NB4 (cell line): ENCODE measurements at regions not wholly inside any gene's neighbourhood (a gene's known extent, or its start where the extent isn't known, plus 50 kb on each side); places are given as distances from the start of the nearest gene placed in this dataset.

ENCODE experiments used
- DNase-seq: peaks from one replicate; pipeline ENCODE4 v3.0.0; 2010; ENCODE audit warnings: low read depth
- H3K4me3 ChIP-seq: one replicate; pipeline ENCODE4 v1.5.1; 2011; ENCODE audit warnings: mild to moderate bottlenecking, low read depth, low read length, moderate library complexity
- MAX ChIP-seq: IDR thresholded peaks from 2 replicates; pipeline ENCODE4 v1.6.1; 2011; ENCODE audit warnings: low read depth, low read length
- MYC ChIP-seq: IDR thresholded peaks from 2 replicates; pipeline ENCODE4 v1.6.1; 2011; ENCODE audit warnings: low read depth, low read length
- POLR2A ChIP-seq: IDR thresholded peaks from 2 replicates; pipeline ENCODE4 v1.6.1; 2011; ENCODE audit warnings: mild to moderate bottlenecking; ENCODE audit not compliant: insufficient read length; ENCODE audit errors: extremely low read depth
- TF ChIP-seq, protein P1 (sequence below): IDR thresholded peaks from one replicate; pipeline ENCODE4 v1.5.1; 2012; ENCODE audit warnings: low read depth, low read length

DNA sequence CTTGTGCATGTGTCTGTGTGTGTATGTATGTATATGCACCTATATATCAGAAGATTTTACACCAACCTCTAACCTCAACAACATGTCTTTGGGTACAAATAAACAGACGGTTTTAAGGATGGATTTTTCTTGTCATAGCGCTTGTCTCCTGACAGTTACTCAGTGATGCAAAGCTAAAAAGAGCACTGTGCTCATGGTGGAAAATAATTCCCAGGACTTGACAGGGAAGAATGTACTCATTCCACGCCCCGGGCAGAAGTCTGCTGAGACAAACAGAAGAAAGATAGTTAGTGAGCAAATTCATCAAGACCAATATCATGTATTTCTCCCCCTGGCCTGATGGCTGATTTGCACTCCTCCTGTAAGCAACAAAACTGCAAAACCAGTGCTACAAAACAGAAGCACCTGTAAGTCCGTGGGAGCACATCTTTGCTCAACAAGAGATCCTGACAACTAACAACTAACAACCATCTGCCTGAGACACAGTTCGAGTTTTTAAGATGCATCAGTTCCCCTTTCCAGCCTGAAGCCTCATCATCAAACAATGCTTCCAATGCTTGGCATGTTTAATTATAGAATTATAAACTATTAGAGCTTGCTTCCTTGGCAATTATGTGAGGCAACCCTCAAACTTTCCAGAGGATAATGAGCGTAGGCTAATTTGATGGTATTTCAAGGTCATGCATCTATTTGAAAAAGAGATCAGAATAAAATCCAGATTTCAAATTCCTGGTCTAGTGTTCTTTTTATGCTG lies 812.7 kb upstream of the MIR17HG start:
- no peak for TF ChIP-seq MAX
- TF ChIP-seq POLR2A, result no peak
- no peak for DNase-seq
- H3K4me3 ChIP-seq, result no peak overlapping the region

DNA sequence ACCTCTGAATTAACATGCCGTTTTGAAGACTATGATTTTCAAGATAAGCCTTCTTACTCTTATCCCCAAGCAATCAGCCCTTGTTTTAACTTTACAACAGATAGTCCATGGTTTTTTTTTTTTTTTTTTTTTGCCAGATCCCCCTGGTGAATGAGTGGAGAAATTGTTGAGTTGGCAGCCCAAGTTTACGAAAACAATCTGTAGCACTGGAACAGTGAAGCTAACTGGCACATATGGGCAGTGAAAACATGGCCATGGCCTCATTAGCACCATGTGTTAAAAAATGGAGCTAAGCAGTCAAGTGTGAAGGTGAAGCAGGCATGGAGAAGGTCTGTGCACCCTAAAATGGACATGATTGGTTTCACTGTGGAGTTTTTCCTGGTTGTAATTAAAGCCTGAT lies 812.1 kb upstream of the MIR17HG start:
- no peak overlapping the region for H3K4me3 ChIP-seq
- TF ChIP-seq, protein P1, sequence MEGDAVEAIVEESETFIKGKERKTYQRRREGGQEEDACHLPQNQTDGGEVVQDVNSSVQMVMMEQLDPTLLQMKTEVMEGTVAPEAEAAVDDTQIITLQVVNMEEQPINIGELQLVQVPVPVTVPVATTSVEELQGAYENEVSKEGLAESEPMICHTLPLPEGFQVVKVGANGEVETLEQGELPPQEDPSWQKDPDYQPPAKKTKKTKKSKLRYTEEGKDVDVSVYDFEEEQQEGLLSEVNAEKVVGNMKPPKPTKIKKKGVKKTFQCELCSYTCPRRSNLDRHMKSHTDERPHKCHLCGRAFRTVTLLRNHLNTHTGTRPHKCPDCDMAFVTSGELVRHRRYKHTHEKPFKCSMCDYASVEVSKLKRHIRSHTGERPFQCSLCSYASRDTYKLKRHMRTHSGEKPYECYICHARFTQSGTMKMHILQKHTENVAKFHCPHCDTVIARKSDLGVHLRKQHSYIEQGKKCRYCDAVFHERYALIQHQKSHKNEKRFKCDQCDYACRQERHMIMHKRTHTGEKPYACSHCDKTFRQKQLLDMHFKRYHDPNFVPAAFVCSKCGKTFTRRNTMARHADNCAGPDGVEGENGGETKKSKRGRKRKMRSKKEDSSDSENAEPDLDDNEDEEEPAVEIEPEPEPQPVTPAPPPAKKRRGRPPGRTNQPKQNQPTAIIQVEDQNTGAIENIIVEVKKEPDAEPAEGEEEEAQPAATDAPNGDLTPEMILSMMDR, result no peak
- no peak for TF ChIP-seq MYC
- no peak for TF ChIP-seq MAX
- TF ChIP-seq POLR2A, result no peak
- no peak for DNase-seq

- no peak overlapping the region for H3K4me3 ChIP-seq
- DNase-seq, result no peak
- TF ChIP-seq MAX, result no peak
- TF ChIP-seq POLR2A, result no peak
- no peak for TF ChIP-seq MYC
- TF ChIP-seq, protein P1, result no peak
Measured at GRCh38 chr13:90538063-90538462, 809.4 kb upstream of the MIR17HG start.

- H3K4me3 ChIP-seq, result no peak overlapping the region
- TF ChIP-seq, protein P1, result no peak
- no peak for TF ChIP-seq POLR2A
- TF ChIP-seq MAX, result no peak
- TF ChIP-seq MYC, result no peak
- no peak for DNase-seq
Measured at GRCh38 chr13:90541346-90541745, 806.1 kb upstream of the MIR17HG start.

- TF ChIP-seq, protein P1, result no peak
- no peak for TF ChIP-seq MYC
- no peak for TF ChIP-seq MAX
- TF ChIP-seq POLR2A, result no peak
- H3K4me3 ChIP-seq, result no peak overlapping the region
- DNase-seq, result no peak
Measured at GRCh38 chr13:90542959-90543505, 804.5 kb upstream of the MIR17HG start.

DNA sequence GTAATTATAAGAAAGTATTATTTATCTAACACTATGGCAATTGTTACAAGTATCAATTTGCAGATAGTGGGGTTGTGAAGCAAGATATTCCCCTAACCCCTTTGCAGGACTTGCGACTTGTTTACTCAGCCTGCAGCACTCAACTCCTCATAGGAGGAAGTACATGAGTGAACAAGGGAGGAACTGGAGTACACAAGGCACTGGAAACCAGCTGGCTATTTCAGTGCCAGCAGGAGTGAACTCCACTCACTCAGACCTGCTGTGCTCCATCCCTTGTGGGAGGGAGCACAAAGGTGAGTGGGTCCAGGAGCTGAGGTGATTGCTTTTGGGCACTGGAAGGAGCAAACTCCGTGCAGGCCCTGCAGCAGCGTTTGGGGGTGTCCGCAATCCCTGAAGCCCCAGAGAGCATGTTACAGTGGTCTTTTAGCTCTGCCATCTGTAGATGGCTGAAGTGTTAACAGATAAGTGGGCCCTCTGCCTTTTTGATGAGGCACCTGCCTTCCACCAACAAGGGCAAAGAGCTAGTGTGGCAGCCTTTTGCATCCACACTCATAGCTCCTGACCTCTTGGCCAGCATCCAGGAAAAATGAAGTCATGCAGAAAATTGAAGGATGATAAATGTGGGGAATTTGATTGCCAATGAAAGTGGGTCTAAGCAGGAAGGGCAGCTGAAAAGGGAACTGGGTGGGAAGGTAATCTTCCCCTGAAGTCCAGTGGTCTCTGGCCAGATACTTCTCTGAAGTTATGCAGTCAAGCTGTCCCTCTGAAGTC lies 802.2 kb upstream of the MIR17HG start:
- peak; percentile 1 for DNase-seq
- no peak for TF ChIP-seq MAX
- TF ChIP-seq, protein P1, result no peak
- H3K4me3 ChIP-seq, result no peak overlapping the region
